Gastroesophageal sphincter (tissue), 3 donors: ENCODE measurements at regions not wholly inside any gene's neighbourhood (a gene's known extent, or its start where the extent isn't known, plus 50 kb on each side); places are given as distances from the start of the nearest gene placed in this dataset.
"Not testable (repeated sequence)": the region's sequence is repeated elsewhere in the genome, so short reads cannot be mapped to it uniquely, and the experiment has no call there.

Experiments used
- CTCF ChIP-seq, 4 experiments: fragments of 200-600 bp in 2 of 4; fragments of 450-650 bp in 2 of 4; sonication (generic) in 1 of 4; IDR thresholded peaks; one replicate each; pipeline ENCODE4 v1.5.1; 2017 to 2019; ENCODE audit warnings: antibody characterized with exemption in 4 of 4, mild to moderate bottlenecking in 2 of 4, moderate library complexity in 2 of 4
- EP300 ChIP-seq: sonication (generic); formaldehyde crosslinking; IDR thresholded peaks from one replicate; pipeline ENCODE4 v1.6.1; 2017; ENCODE audit warnings: antibody characterized with exemption, mild to moderate bottlenecking
- POLR2A ChIP-seq, 2 donors: fragments of 450-650 bp; IDR thresholded peaks; one replicate each; pipeline ENCODE4 v1.6.1; 2017; ENCODE audit warnings: antibody characterized with exemption in 2 of 2, mild to moderate bottlenecking in 2 of 2, moderate library complexity in 1 of 2
- POLR2AphosphoS5 ChIP-seq: sonication (generic); formaldehyde crosslinking; IDR thresholded peaks from one replicate; pipeline ENCODE4 v1.6.1; 2017; ENCODE audit warnings: antibody characterized with exemption

GRCh38 chrX:35635971-35636370 is 162.2 kb upstream of the MAGEB16 start:
- TF ChIP-seq CTCF (IDR thresholded peaks at IDR 0.05); EP300; POLR2A (IDR thresholded peaks at IDR 0.05); POLR2AphosphoS5: not testable (repeated sequence)
